Hepatocyte (in vitro differentiated cells): ENCODE measurements at regions not wholly inside any gene's neighbourhood (a gene's known extent, or its start where the extent isn't known, plus 50 kb on each side); places are given as distances from the start of the nearest gene placed in this dataset.
"Not testable (repeated sequence)": the region's sequence is repeated elsewhere in the genome, so short reads cannot be mapped to it uniquely, and the experiment has no call there.

Source experiments
- DNase-seq: peaks from one replicate; pipeline ENCODE4 v3.0.0-alpha.2; 2016; ENCODE audit warnings: low spot score
- H2AFZ ChIP-seq: fragments of 200-600 bp; sonication (generic); 2 replicates; pipeline ENCODE4 v1.6.0; 2016; ENCODE audit warnings: antibody characterized with exemption, mild to moderate bottlenecking
- H3K27ac ChIP-seq: fragments of 200-600 bp; sonication (generic); 2 replicates; pipeline ENCODE4 v1.5.1; 2016; ENCODE audit warnings: mild to moderate bottlenecking
- H3K27me3 ChIP-seq: fragments of 200-600 bp; sonication (generic); 2 replicates; pipeline ENCODE4 v1.6.1; 2016
- H3K36me3 ChIP-seq: fragments of 200-600 bp; sonication (generic); replicated peaks from 2 replicates; pipeline ENCODE4 v1.5.1; 2016; ENCODE audit warnings: low read depth; ENCODE audit not compliant: insufficient read depth
- H3K4me1 ChIP-seq: fragments of 200-600 bp; sonication (generic); 2 replicates; pipeline ENCODE4 v1.5.1; 2016; ENCODE audit warnings: mild to moderate bottlenecking, moderate library complexity; ENCODE audit not compliant: insufficient read depth
- H3K4me2 ChIP-seq: fragments of 200-600 bp; sonication (generic); 2 replicates; pipeline ENCODE4 v1.6.0; 2016
- H3K4me3 ChIP-seq: fragments of 200-600 bp; sonication (generic); 2 replicates; pipeline ENCODE4 v1.5.1; 2016; ENCODE audit warnings: mild to moderate bottlenecking
- H3K79me2 ChIP-seq: fragments of 200-600 bp; sonication (generic); 2 replicates; pipeline ENCODE4 v1.6.0; 2017; ENCODE audit warnings: mild to moderate bottlenecking
- H3K9me2 ChIP-seq: fragments of 200-600 bp; sonication (generic); replicated peaks from 2 replicates; pipeline ENCODE4 v1.6.0; 2017; ENCODE audit warnings: mild to moderate bottlenecking; ENCODE audit not compliant: insufficient read depth
- H3K9me3 ChIP-seq: fragments of 200-600 bp; sonication (generic); 2 replicates; pipeline ENCODE4 v1.5.1; 2016; ENCODE audit warnings: low read depth, mild to moderate bottlenecking
- H4K20me1 ChIP-seq: fragments of 200-600 bp; sonication (generic); 2 replicates; pipeline ENCODE4 v1.6.0; 2016; ENCODE audit warnings: mild to moderate bottlenecking; ENCODE audit not compliant: insufficient read depth, poor library complexity, severe bottlenecking
- EZH2 ChIP-seq: fragments of 200-600 bp; sonication (generic); IDR thresholded peaks from 2 replicates; pipeline ENCODE4 v1.6.1; 2016; ENCODE audit warnings: antibody characterized with exemption, mild to moderate bottlenecking, borderline replicate concordance
- EZH2phosphoT487 ChIP-seq: fragments of 200-600 bp; sonication (generic); IDR thresholded peaks from one replicate; pipeline ENCODE4 v1.6.1; 2018; ENCODE audit warnings: antibody characterized with exemption, mild to moderate bottlenecking, low read depth, moderate library complexity; ENCODE audit not compliant: unreplicated experiment, severe bottlenecking
- WGBS: methylation state at CpG from one replicate; pipeline ENCODE4 v1.1.6; 2016; ENCODE audit warnings: low lambda C conversion rate; ENCODE audit errors: missing lambda C conversion rate; 5-methylcytosine and 5-hydroxymethylcytosine counted together
- TF ChIP-seq, protein P1 (sequence below): fragments of 200-600 bp; sonication (generic); IDR thresholded peaks from 2 replicates; pipeline ENCODE4 v1.5.1; 2016; ENCODE audit warnings: antibody characterized with exemption, mild to moderate bottlenecking; ENCODE audit not compliant: poor library complexity

DNA sequence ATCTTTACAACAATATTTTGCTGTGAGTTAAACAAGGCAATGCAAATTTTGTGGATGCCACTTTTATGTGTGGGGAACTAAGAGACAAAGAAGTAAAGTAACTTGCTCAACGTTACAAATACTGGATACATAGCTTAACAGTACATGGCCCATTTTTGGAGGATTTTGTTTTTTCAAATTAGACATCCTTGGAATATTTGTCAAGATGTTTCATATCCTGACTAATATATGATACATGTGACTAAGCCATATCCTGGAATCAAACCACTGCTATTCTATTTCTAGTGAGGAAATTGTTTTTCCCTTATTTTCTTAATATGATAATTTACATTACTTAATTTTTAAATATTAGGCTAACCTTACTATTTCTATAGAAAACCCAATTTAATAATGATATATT, 529.8 kb downstream of the DMRTA1 start:
- Histone ChIP-seq H3K4me1 (no peaks in the 10 kb centered on the region), H3K9me3 (no peaks in the 10 kb centered on the region), H3K27me3 (no peaks in the 10 kb centered on the region), H3K27ac (no peak overlapping the region), H3K4me3 (no peak overlapping the region), H3K9me2 (no peaks in the 10 kb centered on the region), H3K36me3 (no peaks in the 10 kb centered on the region), H3K79me2 (no peaks in the 10 kb centered on the region), H4K20me1 (no peaks in the 10 kb centered on the region), H2AFZ (no peak overlapping the region), H3K4me2 (no peak overlapping the region)
- TF ChIP-seq EZH2phosphoT487: no peak
- no peak for TF ChIP-seq EZH2
- TF ChIP-seq, protein P1, sequence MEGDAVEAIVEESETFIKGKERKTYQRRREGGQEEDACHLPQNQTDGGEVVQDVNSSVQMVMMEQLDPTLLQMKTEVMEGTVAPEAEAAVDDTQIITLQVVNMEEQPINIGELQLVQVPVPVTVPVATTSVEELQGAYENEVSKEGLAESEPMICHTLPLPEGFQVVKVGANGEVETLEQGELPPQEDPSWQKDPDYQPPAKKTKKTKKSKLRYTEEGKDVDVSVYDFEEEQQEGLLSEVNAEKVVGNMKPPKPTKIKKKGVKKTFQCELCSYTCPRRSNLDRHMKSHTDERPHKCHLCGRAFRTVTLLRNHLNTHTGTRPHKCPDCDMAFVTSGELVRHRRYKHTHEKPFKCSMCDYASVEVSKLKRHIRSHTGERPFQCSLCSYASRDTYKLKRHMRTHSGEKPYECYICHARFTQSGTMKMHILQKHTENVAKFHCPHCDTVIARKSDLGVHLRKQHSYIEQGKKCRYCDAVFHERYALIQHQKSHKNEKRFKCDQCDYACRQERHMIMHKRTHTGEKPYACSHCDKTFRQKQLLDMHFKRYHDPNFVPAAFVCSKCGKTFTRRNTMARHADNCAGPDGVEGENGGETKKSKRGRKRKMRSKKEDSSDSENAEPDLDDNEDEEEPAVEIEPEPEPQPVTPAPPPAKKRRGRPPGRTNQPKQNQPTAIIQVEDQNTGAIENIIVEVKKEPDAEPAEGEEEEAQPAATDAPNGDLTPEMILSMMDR: no peak
- no peak for DNase-seq
- 91% methylated on average over 1 of the region's 1 CpG for WGBS

DNA sequence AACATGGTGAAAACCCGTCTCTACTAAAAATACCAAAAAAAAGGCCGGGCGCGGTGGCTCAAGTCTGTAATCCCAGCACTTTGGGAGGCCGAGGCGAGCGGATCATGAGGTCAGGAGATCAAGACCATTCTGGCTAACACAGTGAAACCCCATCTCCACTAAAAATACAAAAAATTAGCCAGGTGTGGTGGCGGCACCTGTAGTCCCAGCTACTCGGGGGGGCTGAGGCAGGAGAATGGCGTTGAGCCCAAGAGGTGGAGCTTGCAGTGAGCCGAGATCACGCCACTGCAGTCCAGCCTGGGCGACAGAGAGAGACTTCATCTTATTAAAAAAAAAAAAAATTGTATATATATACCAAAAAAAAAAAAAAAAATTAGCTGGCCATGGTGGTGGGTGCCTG, 533.8 kb downstream of the DMRTA1 start:
- not testable (repeated sequence) for H3K4me3 ChIP-seq, H3K9me2 ChIP-seq, DNase-seq, H2AFZ ChIP-seq, H3K36me3 ChIP-seq, H3K4me1 ChIP-seq, H3K27ac ChIP-seq, H3K79me2 ChIP-seq, H3K9me3 ChIP-seq, H3K27me3 ChIP-seq, H3K4me2 ChIP-seq, H4K20me1 ChIP-seq
- WGBS: 92% methylated on average over 12 of the region's 13 CpGs

DNA sequence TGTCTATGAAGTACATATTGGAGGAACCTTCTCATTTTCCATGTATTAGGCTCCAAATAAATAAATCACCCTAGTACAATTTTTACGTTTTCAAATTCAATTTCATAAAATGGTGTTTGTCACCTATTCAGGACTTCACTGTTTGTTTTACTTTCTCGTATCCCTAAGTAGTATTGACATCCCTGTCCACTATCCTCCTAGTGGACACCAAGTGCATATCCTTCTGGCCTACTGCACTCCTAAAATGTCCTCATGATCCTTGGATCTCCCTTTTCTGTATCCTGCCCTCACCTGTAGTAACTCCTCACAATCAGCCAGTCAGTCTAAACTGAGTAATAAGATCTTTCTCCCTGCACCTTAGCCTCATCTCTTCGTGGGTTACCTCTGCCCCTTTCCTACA, 539.9 kb downstream of the DMRTA1 start:
- no peak overlapping the region for H3K27ac ChIP-seq

DNA sequence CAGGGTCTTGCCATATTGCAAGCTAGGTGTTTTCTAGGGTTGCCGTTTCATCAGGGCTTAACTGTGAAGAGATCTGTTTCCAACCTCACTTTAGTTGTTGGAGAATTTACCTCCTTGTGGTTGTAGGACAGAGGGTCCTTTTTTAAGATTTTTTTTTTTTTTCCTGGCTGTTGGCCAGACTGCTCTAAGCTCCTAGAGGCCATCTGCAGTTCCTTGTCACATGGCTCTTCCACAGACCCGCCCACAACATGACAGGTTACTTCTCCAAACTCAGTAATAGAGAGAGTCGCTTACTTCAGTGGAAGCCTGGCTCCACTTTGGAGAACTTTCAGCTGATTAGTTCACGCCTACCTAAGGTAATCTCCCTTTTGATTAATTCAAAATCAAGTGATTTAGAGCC, 543.7 kb downstream of the DMRTA1 start:
- Histone ChIP-seq H3K4me2 (no peak overlapping the region), H3K4me3 (no peak overlapping the region), H3K27ac (no peak overlapping the region), H3K4me1 (no peaks in the 10 kb centered on the region), H2AFZ (no peak overlapping the region), H3K9me3 (no peaks in the 10 kb centered on the region), H3K27me3 (no peaks in the 10 kb centered on the region), H3K9me2 (no peaks in the 10 kb centered on the region), H3K36me3 (no peaks in the 10 kb centered on the region), H4K20me1 (no peaks in the 10 kb centered on the region), H3K79me2 (no peaks in the 10 kb centered on the region)
- TF ChIP-seq EZH2phosphoT487: no peak
- TF ChIP-seq, protein P1: no peak
- TF ChIP-seq EZH2: no peak
- 82% methylated on average over 4 of the region's 4 CpGs for WGBS
- no peak for DNase-seq

More for the DNA sequence above, 539.9 kb downstream of the DMRTA1 start:
- Histone ChIP-seq H2AFZ (no peak overlapping the region), H3K4me1 (no peaks in the 10 kb centered on the region), H4K20me1 (no peaks in the 10 kb centered on the region), H3K4me2 (no peak overlapping the region), H3K36me3 (no peaks in the 10 kb centered on the region), H3K27me3 (no peaks in the 10 kb centered on the region), H3K9me2 (no peaks in the 10 kb centered on the region), H3K4me3 (no peak overlapping the region), H3K79me2 (no peaks in the 10 kb centered on the region), H3K9me3 (no peaks in the 10 kb centered on the region)
- TF ChIP-seq EZH2 (no peak), EZH2phosphoT487 (no peak)
- TF ChIP-seq, protein P1: no peak
- 90% methylated on average over 3 of the region's 3 CpGs for WGBS
- DNase-seq: no peak
